Left kidney (tissue), 1 donor: ENCODE measurements at regions not wholly inside any gene's neighbourhood (a gene's known extent, or its start where the extent isn't known, plus 50 kb on each side); places are given as distances from the start of the nearest gene placed in this dataset.

Experiments
- DNase-seq: peaks from one replicate; pipeline ENCODE4 v3.0.0-alpha.2; 2013

GRCh38 chr2:2926009-2926857 lies 451.4 kb downstream of the EIPR1 start:
- no peak for DNase-seq

GRCh38 chr2:2922156-2922555 lies 455.5 kb downstream of the EIPR1 start:
- DNase-seq: no peak

GRCh38 chr2:2921011-2921720 lies 456.5 kb downstream of the EIPR1 start:
- no peak for DNase-seq

- DNase-seq: no peak
These were observed 457.8 kb downstream of the EIPR1 start for GRCh38 chr2:2919574-2920365.

- no peak for DNase-seq
These were observed 458.6 kb downstream of the EIPR1 start for GRCh38 chr2:2919026-2919425.

GRCh38 chr2:2916621-2917020 lies 461.0 kb downstream of the EIPR1 start:
- DNase-seq: no peak

- no peak for DNase-seq
These were observed 463.4 kb downstream of the EIPR1 start for GRCh38 chr2:2914252-2914651.

GRCh38 chr2:2913601-2914120 lies 464.0 kb downstream of the EIPR1 start:
- DNase-seq: no peak

- DNase-seq: no peak
These were observed 464.9 kb downstream of the EIPR1 start for GRCh38 chr2:2912731-2913130.

GRCh38 chr2:2912293-2912692 lies 465.3 kb downstream of the EIPR1 start:
- DNase-seq: no peak

- DNase-seq: no peak
These were observed 467.4 kb downstream of the EIPR1 start for GRCh38 chr2:2910259-2910658.

- DNase-seq: no peak
These were observed 468.3 kb downstream of the EIPR1 start for GRCh38 chr2:2909086-2910035.

- no peak for DNase-seq
These were observed 471.5 kb downstream of the EIPR1 start for GRCh38 chr2:2906091-2906490.

- DNase-seq: no peak
These were observed 472.8 kb downstream of the EIPR1 start for GRCh38 chr2:2904721-2905350.

GRCh38 chr2:2902547-2903281 lies 474.9 kb downstream of the EIPR1 start:
- DNase-seq: no peak

- DNase-seq: no peak
These were observed 476.0 kb downstream of the EIPR1 start for GRCh38 chr2:2901384-2902345.

- no peak for DNase-seq
These were observed 477.8 kb downstream of the EIPR1 start for GRCh38 chr2:2899826-2900225.

GRCh38 chr2:2898744-2899143 lies 478.9 kb downstream of the EIPR1 start:
- DNase-seq: no peak

- no peak for DNase-seq
These were observed 481.0 kb downstream of the EIPR1 start for GRCh38 chr2:2896643-2897042.
